Body of pancreas (tissue), 4 donors: ENCODE measurements at regions not wholly inside any gene's neighbourhood (a gene's known extent, or its start where the extent isn't known, plus 50 kb on each side); places are given as distances from the start of the nearest gene placed in this dataset.

Experiments used
- ATAC-seq: fragments of 150-250 bp; one replicate; pipeline ENCODE4 v1.9.1; 2016
- DNase-seq, 4 donors: peaks; one replicate each; pipeline ENCODE4 v3.0.0-alpha.2; 2019
- H3K27ac ChIP-seq, 4 donors: fragments of 200-600 bp; sonication (generic); 1 replicate in 3 of 4; 2 replicates in 1 of 4; pipeline versions ENCODE4 v1.5.1 to v1.6.1; 2016 to 2019; ENCODE audit warnings: mild to moderate bottlenecking in 1 of 4, mixed read lengths in 1 of 4, moderate library complexity in 1 of 4
- H3K27me3 ChIP-seq, 2 donors: fragments of 200-600 bp; sonication (generic); one replicate each; pipeline ENCODE4 v1.6.0; 2016; ENCODE audit warnings: mild to moderate bottlenecking in 1 of 2
- H3K36me3 ChIP-seq, 2 donors: fragments of 200-600 bp; sonication (generic); replicated peaks in 1 of 2; 2 replicates each; pipeline ENCODE4 v1.5.1; 2016; ENCODE audit warnings: low read depth in 2 of 2; ENCODE audit not compliant: insufficient read depth in 1 of 2
- H3K4me1 ChIP-seq: fragments of 200-600 bp; sonication (generic); one replicate; pipeline ENCODE4 v1.6.0; 2016
- H3K4me3 ChIP-seq, 2 donors: fragments of 200-600 bp; sonication (generic); 1 replicate in 1 of 2; 2 replicates in 1 of 2; pipeline ENCODE4 v1.5.1; 2016 to 2019
- H3K9me3 ChIP-seq, 3 donors: fragments of 200-600 bp; sonication (generic); 1 replicate in 2 of 3; 2 replicates in 1 of 3; pipeline ENCODE4 v1.5.1; 2016
- POLR2A ChIP-seq, 3 donors: fragments of 450-650 bp; IDR thresholded peaks; one replicate each; pipeline ENCODE4 v1.6.1; 2016; ENCODE audit warnings: antibody characterized with exemption in 3 of 3, mild to moderate bottlenecking in 2 of 3
- WGBS, 2 donors: methylation state at CpG; one replicate each; pipeline ENCODE4 v1.1.5; 2017; 5-methylcytosine and 5-hydroxymethylcytosine counted together
- intact Hi-C: fragments of 100-400 bp; cut with DNase I; formaldehyde crosslinking; loops from one replicate; pipeline ENCODE4 v1.15.1; 2023
- TF ChIP-seq, protein P1 (sequence below), 7 experiments: fragments of 450-650 bp in 4 of 7; fragments of 200-600 bp in 3 of 7; sonication (generic) in 3 of 7; IDR thresholded peaks; one replicate each; pipeline ENCODE4 v1.5.1; 2016 to 2019; ENCODE audit warnings: antibody characterized with exemption in 7 of 7

DNA sequence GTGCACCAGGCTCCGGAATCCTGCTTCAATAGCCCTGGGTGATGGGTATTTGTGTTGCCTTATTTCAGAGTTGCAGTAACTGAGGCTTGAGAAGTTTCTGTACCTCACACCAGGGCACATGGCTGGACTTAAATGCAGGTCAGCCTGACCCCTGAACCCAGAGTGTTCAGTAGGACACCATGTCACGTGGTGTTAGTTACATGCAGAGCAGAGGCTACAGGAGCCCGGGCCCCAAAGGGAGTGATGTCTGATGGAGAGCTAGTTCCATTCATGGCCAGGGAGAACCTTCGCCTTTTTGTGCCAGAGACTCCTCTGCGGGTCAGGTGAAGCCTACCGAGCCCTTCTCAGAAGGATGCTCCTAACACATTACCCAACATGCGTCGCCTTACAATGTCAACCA lies 161.4 kb upstream of the CST7 start:
- no peak for TF ChIP-seq POLR2A (IDR thresholded peaks at IDR 0.05)
- TF ChIP-seq, protein P1, sequence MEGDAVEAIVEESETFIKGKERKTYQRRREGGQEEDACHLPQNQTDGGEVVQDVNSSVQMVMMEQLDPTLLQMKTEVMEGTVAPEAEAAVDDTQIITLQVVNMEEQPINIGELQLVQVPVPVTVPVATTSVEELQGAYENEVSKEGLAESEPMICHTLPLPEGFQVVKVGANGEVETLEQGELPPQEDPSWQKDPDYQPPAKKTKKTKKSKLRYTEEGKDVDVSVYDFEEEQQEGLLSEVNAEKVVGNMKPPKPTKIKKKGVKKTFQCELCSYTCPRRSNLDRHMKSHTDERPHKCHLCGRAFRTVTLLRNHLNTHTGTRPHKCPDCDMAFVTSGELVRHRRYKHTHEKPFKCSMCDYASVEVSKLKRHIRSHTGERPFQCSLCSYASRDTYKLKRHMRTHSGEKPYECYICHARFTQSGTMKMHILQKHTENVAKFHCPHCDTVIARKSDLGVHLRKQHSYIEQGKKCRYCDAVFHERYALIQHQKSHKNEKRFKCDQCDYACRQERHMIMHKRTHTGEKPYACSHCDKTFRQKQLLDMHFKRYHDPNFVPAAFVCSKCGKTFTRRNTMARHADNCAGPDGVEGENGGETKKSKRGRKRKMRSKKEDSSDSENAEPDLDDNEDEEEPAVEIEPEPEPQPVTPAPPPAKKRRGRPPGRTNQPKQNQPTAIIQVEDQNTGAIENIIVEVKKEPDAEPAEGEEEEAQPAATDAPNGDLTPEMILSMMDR (IDR thresholded peaks at IDR 0.05), result no peak
- intact Hi-C loops, result no loop called here
- Histone ChIP-seq H3K4me1 (no peaks in the 10 kb centered on the region), H3K27ac (no peak overlapping the region), H3K36me3 (no peaks in the 10 kb centered on the region), H3K9me3 (no peaks in the 10 kb centered on the region), H3K4me3 (no peak overlapping the region), H3K27me3 (no peaks in the 10 kb centered on the region)
- DNase-seq (no peak), ATAC-seq (no peak)
- WGBS, 2 donors, result 81 to 83% methylated on average over 8 of the region's 8 CpGs

DNA sequence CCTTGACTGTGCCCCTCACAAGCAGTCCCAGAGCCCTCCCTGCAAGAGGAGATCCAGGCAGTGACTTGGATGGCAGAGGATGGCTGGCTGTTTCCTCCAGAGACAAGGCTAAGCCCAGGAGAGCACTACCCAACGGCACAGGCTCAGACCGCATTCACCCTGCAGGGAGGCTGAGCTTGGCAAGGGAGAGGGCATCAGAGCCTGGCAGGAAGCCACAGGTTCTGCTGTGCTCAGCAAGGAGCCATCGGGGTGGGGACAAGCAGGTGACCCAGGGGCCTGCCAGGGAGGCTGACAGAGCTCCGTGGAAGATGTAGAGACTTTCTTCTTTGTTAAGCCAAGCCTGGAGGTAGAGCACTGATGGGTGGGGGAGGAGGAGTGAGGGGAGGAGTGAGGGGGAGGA lies 159.2 kb upstream of the CST7 start:
- DNase-seq (no peak), ATAC-seq (no peak)
- intact Hi-C loops, result no loop called here
- Histone ChIP-seq H3K36me3 (no peaks in the 10 kb centered on the region), H3K27ac (no peak overlapping the region), H3K4me1 (no peaks in the 10 kb centered on the region), H3K27me3 (no peaks in the 10 kb centered on the region), H3K4me3 (no peak overlapping the region), H3K9me3 (no peaks in the 10 kb centered on the region)
- TF ChIP-seq, protein P1 (IDR thresholded peaks at IDR 0.05), result no peak
- 57 to 74% methylated on average over 4 of the region's 4 CpGs for WGBS, 2 donors

DNA sequence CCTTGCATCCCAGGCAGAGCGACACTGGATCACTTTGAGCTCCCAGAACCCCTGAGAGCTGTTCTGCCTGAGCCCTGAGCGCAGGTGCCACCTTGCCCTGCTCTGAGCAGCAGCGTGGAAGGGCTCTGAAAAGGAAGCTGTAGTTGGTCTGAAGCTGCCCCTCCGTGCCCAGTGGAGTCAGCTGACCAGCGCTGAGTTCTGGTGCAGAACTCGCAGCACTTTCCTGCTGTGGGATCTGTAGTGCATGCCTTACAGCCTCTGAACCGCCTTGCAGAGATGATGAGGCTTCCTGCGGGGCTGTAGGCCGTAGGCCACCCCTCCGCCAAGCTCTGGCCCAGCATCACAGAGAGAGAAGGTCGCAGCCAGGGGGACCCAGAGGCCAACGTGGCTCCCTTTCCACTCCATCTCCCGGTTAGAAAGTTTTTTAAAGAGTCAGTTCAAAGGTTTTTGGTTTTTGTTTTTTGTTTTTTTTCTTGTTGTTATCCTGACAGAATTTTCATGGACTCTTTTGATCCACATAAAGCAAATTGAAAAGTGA lies 158.3 kb upstream of the CST7 start:
- Histone ChIP-seq H3K4me3 (no peak overlapping the region), H3K4me1 (no peaks in the 10 kb centered on the region), H3K27me3 (no peaks in the 10 kb centered on the region), H3K9me3 (no peaks in the 10 kb centered on the region), H3K36me3 (no peaks in the 10 kb centered on the region), H3K27ac (no peak overlapping the region)
- ATAC-seq (no peak), DNase-seq (no peak)
- TF ChIP-seq POLR2A (IDR thresholded peaks at IDR 0.05), result no peak
- TF ChIP-seq, protein P1 (IDR thresholded peaks at IDR 0.05), result no peak
- 57 to 68% methylated on average over 8 to 13 of the region's 13 CpGs for WGBS, 2 donors
- intact Hi-C loops, result no loop called here

DNA sequence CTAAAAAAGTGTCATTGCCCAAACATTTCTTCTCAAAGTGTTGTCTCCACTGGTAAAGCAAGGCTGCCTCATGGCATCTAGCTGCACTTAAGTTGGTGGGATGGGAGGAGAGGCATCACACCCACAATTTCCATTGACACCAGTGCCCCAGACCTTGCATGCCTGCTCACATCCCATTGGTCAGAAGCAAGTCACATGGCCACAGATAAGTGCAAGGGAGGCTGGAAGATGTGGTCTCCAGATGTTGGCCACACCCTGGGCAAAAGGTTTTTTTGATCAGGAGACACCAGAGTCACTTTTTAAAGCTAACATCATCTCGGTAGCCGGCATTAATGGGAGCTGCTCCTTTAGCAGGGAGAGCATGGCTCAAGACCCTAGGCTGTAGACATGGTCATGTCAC lies 157.1 kb upstream of the CST7 start:
- Histone ChIP-seq H3K9me3 (no peaks in the 10 kb centered on the region), H3K27me3 (no peaks in the 10 kb centered on the region), H3K36me3 (no peaks in the 10 kb centered on the region), H3K27ac (no peak overlapping the region), H3K4me1 (no peaks in the 10 kb centered on the region), H3K4me3 (no peak overlapping the region)
- TF ChIP-seq POLR2A (IDR thresholded peaks at IDR 0.05), result no peak
- TF ChIP-seq, protein P1 (IDR thresholded peaks at IDR 0.05), result no peak
- ATAC-seq (no peak), DNase-seq (no peak)
- intact Hi-C loops, result no loop called here
- WGBS, 2 donors, result 86% methylated on average over 2 of the region's 2 CpGs

DNA sequence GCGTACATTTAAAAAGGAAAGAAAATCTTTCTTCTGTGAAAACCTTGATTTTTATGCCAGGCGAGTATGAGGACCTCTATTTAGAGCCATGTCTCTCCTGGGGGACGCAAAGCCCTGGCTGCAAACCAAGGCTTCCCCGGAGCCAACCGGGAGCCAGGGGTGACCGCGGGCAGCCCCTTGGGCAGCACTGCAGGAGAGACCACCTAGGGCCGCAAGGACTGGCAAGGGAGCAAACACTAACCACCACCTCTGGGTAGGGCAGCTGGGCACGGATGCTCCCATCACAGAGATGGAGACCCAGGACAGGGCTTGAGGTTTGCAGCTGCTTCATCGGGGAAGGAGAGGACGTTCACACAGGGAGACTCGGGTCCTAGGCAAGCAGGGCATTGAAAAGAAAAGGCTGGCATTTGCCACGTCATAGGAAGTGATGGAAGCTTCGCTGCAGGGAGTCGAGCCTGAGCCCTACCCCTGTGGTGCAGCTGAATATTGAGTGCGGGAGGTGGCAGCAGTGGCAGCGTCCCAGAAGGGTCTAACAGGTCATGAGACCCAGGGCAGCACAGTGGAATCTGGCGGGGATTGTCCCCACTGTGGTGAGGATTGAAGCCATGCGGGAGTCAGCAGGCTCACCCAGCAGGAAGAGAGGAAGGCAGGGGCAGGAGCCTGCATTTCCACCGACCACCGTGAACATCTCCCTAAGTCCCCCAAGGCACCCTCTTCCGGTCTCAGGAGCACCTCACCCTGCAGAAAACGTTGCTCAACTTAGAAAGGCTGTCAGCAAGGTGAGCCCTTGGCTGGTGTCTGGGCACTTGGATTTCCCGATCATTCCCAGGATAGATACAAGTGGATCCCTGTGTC lies 156.2 kb upstream of the CST7 start:
- no peak for ATAC-seq
- no peak overlapping the region for H3K4me3 ChIP-seq
- no peak overlapping the region for H3K27ac ChIP-seq
- DNase-seq, result no peak
- no peaks in the 10 kb centered on the region for H3K36me3 ChIP-seq
- H3K4me1 ChIP-seq, result no peaks in the 10 kb centered on the region
- intact Hi-C loops, result no loop called here
- 74% methylated on average over 24 of the region's 24 CpGs for WGBS, 2 donors
- no peaks in the 10 kb centered on the region for H3K9me3 ChIP-seq
- no peak for TF ChIP-seq POLR2A (IDR thresholded peaks at IDR 0.05)
- TF ChIP-seq, protein P1 (IDR thresholded peaks at IDR 0.05), result no peak
- no peaks in the 10 kb centered on the region for H3K27me3 ChIP-seq
